CD4-positive, alpha-beta memory T cell (primary cell): ENCODE measurements at regions not wholly inside any gene's neighbourhood (a gene's known extent, or its start where the extent isn't known, plus 50 kb on each side); places are given as distances from the start of the nearest gene placed in this dataset.
A peak's percentile ranks its signal among the peaks of the same experiment; 100 is the strongest.
"Not testable (repeated sequence)": the region's sequence is repeated elsewhere in the genome, so short reads cannot be mapped to it uniquely, and the experiment has no call there.

ENCODE experiments used
- CTCF ChIA-PET: fragments of 350-600 bp; sonication (Branson Sonifier 250); formaldehyde crosslinking; loops from one replicate; lab custom pipeline; 2021; ENCODE audit warnings: inconsistent platforms; ENCODE audit not compliant: partially characterized antibody; lab: Charles Lee
- POLR2A ChIA-PET: fragments of 350-600 bp; sonication (Branson Sonifier 250); formaldehyde crosslinking; loops from one replicate; lab custom pipeline; 2021; ENCODE audit not compliant: partially characterized antibody; lab: Charles Lee
- DNase-seq, 5 donors: peaks; one replicate each; pipeline versions ENCODE4 v3.0.0 to v3.0.0-alpha.2; 2020 to 2022; ENCODE audit warnings: mixed read lengths in 1 of 5
- H3K27ac ChIP-seq: one replicate; pipeline ENCODE4 v1.7.0; 2013; ENCODE audit warnings: low read depth, low read length
- H3K27me3 ChIP-seq: 2 replicates; pipeline ENCODE4 v1.7.0; 2013; ENCODE audit warnings: mild to moderate bottlenecking, low read length, moderate library complexity; ENCODE audit not compliant: insufficient read depth
- H3K36me3 ChIP-seq: 2 replicates; pipeline ENCODE4 v1.7.0; 2013; ENCODE audit warnings: mild to moderate bottlenecking, low read length, moderate library complexity; ENCODE audit not compliant: insufficient read depth
- H3K4me1 ChIP-seq: 2 replicates; pipeline ENCODE4 v1.7.0; 2013; ENCODE audit warnings: mild to moderate bottlenecking, low read length, moderate library complexity; ENCODE audit not compliant: insufficient read depth
- H3K4me3 ChIP-seq, 2 donors: one replicate each; pipeline ENCODE4 v1.7.0; 2013; ENCODE audit warnings: low read length in 2 of 2, mild to moderate bottlenecking in 1 of 2
- H3K9me3 ChIP-seq, 2 donors: one replicate each; pipeline ENCODE4 v1.7.0; 2013; ENCODE audit warnings: low read length in 2 of 2, control low read depth in 1 of 2; ENCODE audit not compliant: control insufficient read depth in 1 of 2
- H3K27ac Mint-ChIP-seq, 7 donors: one replicate each; pipeline ENCODE4 v1.8.0; 2020 to 2021; ENCODE audit warnings: mixed read lengths in 7 of 7, mild to moderate bottlenecking in 6 of 7, inconsistent platforms in 3 of 7, moderate library complexity in 3 of 7
- H3K27me3 Mint-ChIP-seq, 2 donors: one replicate each; pipeline ENCODE4 v1.8.0; 2020 to 2021; ENCODE audit warnings: mixed read lengths in 2 of 2
- H3K36me3 Mint-ChIP-seq, 2 donors: one replicate each; pipeline ENCODE4 v1.8.0; 2020 to 2021; ENCODE audit warnings: mixed read lengths in 2 of 2, inconsistent platforms in 1 of 2, mild to moderate bottlenecking in 1 of 2
- H3K4me1 Mint-ChIP-seq, 4 donors: one replicate each; pipeline ENCODE4 v1.8.0; 2020 to 2021; ENCODE audit warnings: mixed read lengths in 4 of 4, mild to moderate bottlenecking in 1 of 4
- H3K4me3 Mint-ChIP-seq, 8 donors: one replicate each; pipeline ENCODE4 v1.8.0; 2020 to 2021; ENCODE audit warnings: mixed read lengths in 8 of 8, mild to moderate bottlenecking in 7 of 8, moderate library complexity in 6 of 8, inconsistent platforms in 3 of 8
- H3K9me3 Mint-ChIP-seq, 8 donors: one replicate each; pipeline ENCODE4 v1.8.0; 2020 to 2021; ENCODE audit warnings: mixed read lengths in 8 of 8, mild to moderate bottlenecking in 5 of 8, inconsistent platforms in 3 of 8, moderate library complexity in 1 of 8
- intact Hi-C: fragments of 100-400 bp; cut with micrococcal nuclease; formaldehyde crosslinking; loops from one replicate; pipeline ENCODE4 v1.15.1; 2023

GRCh38 chr1:148392505-148392904, 90.6 kb downstream of the PPIAL4G start:
- H3K4me1 Mint-ChIP-seq, result peaks cover 16 to 31% (median 22%) of the 10 kb centered on the region in 4 donors
- CTCF ChIA-PET, result interaction anchor here (1.3 kb wide), 1 partner anchor 17 kb away, joined by 3 read pairs; no protein-coding TSS in a partner anchor
- H3K4me3 ChIP-seq, H3K27me3 ChIP-seq, H3K36me3 ChIP-seq, H3K9me3 Mint-ChIP-seq, H3K27me3 Mint-ChIP-seq, H3K9me3 ChIP-seq, DNase-seq, H3K36me3 Mint-ChIP-seq, intact Hi-C loops, H3K27ac ChIP-seq: not testable (repeated sequence)
- H3K4me3 Mint-ChIP-seq, result peak overlapping the region in 1 of 8 donors; percentile 44
- peak overlapping the region in 1 of 7 donors; percentile 4 for H3K27ac Mint-ChIP-seq
- POLR2A ChIA-PET, result interaction anchor here (0.8 to 1.0 kb wide), 2 partner anchors 10 to 18 kb away, joined by 3 read pairs; no protein-coding TSS in a partner anchor
- peaks cover 23% of the 10 kb centered on the region for H3K4me1 ChIP-seq

GRCh38 chr1:148391323-148391722, 91.8 kb downstream of the PPIAL4G start:
- H3K27me3 ChIP-seq, H3K9me3 Mint-ChIP-seq, intact Hi-C loops, H3K36me3 Mint-ChIP-seq, H3K9me3 ChIP-seq, H3K36me3 ChIP-seq, POLR2A ChIA-PET, H3K27ac ChIP-seq, H3K4me3 ChIP-seq, DNase-seq, H3K27me3 Mint-ChIP-seq, H3K4me3 Mint-ChIP-seq: not testable (repeated sequence)
- Mint-ChIP-seq H3K4me1 (peaks cover 17 to 31% (median 21%) of the 10 kb centered on the region in 4 donors), H3K27ac (peak overlapping the region in 1 of 7 donors; percentile 62)
- peaks cover 17% of the 10 kb centered on the region for H3K4me1 ChIP-seq
- CTCF ChIA-PET, result interaction anchor here (1.1 kb wide), 1 partner anchor 11 kb away, joined by 3 read pairs; no protein-coding TSS in a partner anchor

- no peaks in the 10 kb centered on the region for H3K36me3 ChIP-seq
- ChIA-PET POLR2A (interaction anchor here (1.0 to 4.5 kb wide), 5 partner anchors 13 to 134 kb away, joined by 3 to 98 read pairs (median 6); no protein-coding TSS in a partner anchor), CTCF (interaction anchor here (1.1 to 1.4 kb wide), 2 partner anchors 16 to 17 kb away, joined by 4 to 8 read pairs; no protein-coding TSS in a partner anchor)
- Mint-ChIP-seq H3K9me3 (peaks cover 0 to 2% (median 0%) of the 10 kb centered on the region in 8 donors), H3K27me3 (no peaks in the 10 kb centered on the region), H3K27ac (peak overlapping the region; percentile 98 to 100 (median 100)), H3K4me3 (peak overlapping the region; percentile 92 to 99 (median 96)), H3K36me3 (peaks cover 0 to 4% of the 10 kb centered on the region in 2 donors), H3K4me1 (peaks cover 24 to 46% (median 30%) of the 10 kb centered on the region in 4 donors)
- peak overlapping the region; percentile 52 to 67 for H3K4me3 ChIP-seq
- no peaks in the 10 kb centered on the region for H3K9me3 ChIP-seq
- H3K27me3 ChIP-seq, result no peaks in the 10 kb centered on the region
- intact Hi-C loops, result loop anchor here (1.0 to 2.0 kb wide), 2 partner anchors 13 to 16 kb away; no protein-coding TSS in a partner anchor
- H3K4me1 ChIP-seq, result peaks cover 27% of the 10 kb centered on the region
- no peak for DNase-seq
- peak overlapping the region; percentile 80 for H3K27ac ChIP-seq
These were observed 94.1 kb downstream of the PPIAL4G start for GRCh38 chr1:148389027-148389339.

DNA sequence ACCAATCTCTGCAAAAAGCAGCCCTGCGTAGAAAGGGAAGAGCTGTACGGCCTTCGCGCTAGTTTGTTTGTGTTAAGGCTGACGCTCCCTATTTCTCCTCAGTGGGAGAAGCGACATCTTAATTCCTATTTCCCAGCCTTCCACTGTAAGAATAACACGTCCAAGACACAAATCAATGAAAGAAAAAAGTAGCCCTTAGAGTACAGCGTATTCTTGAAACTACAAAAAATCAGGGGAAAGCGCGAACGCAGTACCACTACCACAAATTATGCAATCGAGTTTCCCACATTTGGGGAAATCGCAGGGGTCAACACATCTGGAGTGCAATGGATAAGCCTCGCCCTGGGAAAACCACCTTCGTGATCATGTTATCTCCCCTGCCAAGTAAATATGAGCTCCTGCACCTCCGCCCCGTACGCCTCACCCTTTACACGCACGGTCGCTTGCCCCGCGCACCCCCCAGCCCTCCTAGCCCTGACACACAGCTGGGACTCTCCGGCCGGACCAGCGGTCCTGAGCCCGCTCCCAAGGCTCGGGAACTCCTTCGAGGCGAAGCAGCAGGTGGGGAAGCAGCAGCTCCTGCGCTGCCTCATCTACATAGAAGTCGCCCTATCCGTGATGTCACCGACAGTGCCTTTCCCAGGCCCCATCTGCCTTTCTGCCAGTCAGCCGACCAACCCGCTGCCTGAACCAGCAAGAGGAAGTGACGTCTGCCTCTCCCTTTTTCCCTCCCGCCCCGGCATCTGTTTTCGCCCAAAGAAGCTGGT, 94.7 kb downstream of the PPIAL4G start:
- intact Hi-C loops, result loop anchor here (1.0 to 2.0 kb wide), 2 partner anchors 14 to 16 kb away; no protein-coding TSS in a partner anchor
- peak overlapping the region; percentile 52 to 67 for H3K4me3 ChIP-seq

DNA sequence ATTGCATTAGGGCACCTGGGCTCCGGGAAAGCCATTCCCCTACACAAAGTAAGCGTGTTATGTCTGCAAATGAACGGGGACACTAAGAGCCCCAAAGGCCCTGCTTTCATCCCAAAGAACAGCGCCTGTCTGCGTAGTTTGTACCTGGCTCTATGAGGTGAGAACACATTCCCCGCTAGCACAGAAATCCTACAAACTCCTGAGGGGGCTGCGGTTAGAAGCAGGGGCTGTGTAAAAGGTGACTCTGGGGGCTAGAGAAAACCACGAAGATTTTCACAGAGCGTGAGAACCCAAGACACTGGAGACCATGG, 95.2 kb downstream of the PPIAL4G start:
- peaks cover 23 to 46% (median 31%) of the 10 kb centered on the region in 4 donors for H3K4me1 Mint-ChIP-seq
- H3K9me3 ChIP-seq, H3K27me3 Mint-ChIP-seq, H3K36me3 Mint-ChIP-seq, H3K9me3 Mint-ChIP-seq, H3K27me3 ChIP-seq, H3K36me3 ChIP-seq, DNase-seq: not testable (repeated sequence)
- ChIA-PET CTCF (interaction anchor here (1.4 kb wide), 1 partner anchor 16 kb away, joined by 8 read pairs; no protein-coding TSS in a partner anchor), POLR2A (interaction anchor here (0.8 to 4.5 kb wide), 6 partner anchors 13 to 135 kb away, joined by 3 to 98 read pairs (median 4); no protein-coding TSS in a partner anchor)
- H3K4me3 Mint-ChIP-seq, result peak overlapping the region; percentile 92 to 99 (median 96)
- peak overlapping the region; percentile 98 to 100 (median 100) for H3K27ac Mint-ChIP-seq
- Histone ChIP-seq H3K4me3 (peak overlapping the region in 1 of 2 donors; percentile 52), H3K27ac (peak overlapping the region; percentile 80), H3K4me1 (peaks cover 30% of the 10 kb centered on the region)
- intact Hi-C loops, result loop anchor here (2.0 kb wide), 1 partner anchor 15 kb away; no protein-coding TSS in a partner anchor

More for the DNA sequence above, 94.7 kb downstream of the PPIAL4G start:
- Mint-ChIP-seq H3K27me3 (no peaks in the 10 kb centered on the region), H3K27ac (peak overlapping the region; percentile 98 to 100 (median 100)), H3K4me1 (peaks cover 24 to 46% (median 30%) of the 10 kb centered on the region in 4 donors), H3K9me3 (peaks cover 0 to 2% (median 0%) of the 10 kb centered on the region in 8 donors), H3K36me3 (peaks cover 0 to 4% of the 10 kb centered on the region in 2 donors), H3K4me3 (peak overlapping the region; percentile 92 to 99 (median 96))
- CTCF ChIA-PET, result interaction anchor here (1.1 to 1.4 kb wide), 2 partner anchors 15 to 16 kb away, joined by 4 to 8 read pairs; no protein-coding TSS in a partner anchor
- no peaks in the 10 kb centered on the region for H3K36me3 ChIP-seq
- no peaks in the 10 kb centered on the region for H3K27me3 ChIP-seq
- DNase-seq, result peak; percentile 86 to 93 (median 87)
- no peaks in the 10 kb centered on the region for H3K9me3 ChIP-seq
- peak overlapping the region; percentile 80 for H3K27ac ChIP-seq
- POLR2A ChIA-PET, result interaction anchor here (0.8 to 4.5 kb wide), 6 partner anchors 14 to 135 kb away, joined by 3 to 98 read pairs (median 4); no protein-coding TSS in a partner anchor
- H3K4me1 ChIP-seq, result peaks cover 28% of the 10 kb centered on the region

GRCh38 chr1:148387122-148387948, 95.8 kb downstream of the PPIAL4G start:
- H3K4me1 Mint-ChIP-seq, result peaks cover 23 to 44% (median 31%) of the 10 kb centered on the region in 4 donors
- H3K27me3 Mint-ChIP-seq, H3K27me3 ChIP-seq, CTCF ChIA-PET, DNase-seq, H3K4me3 ChIP-seq, intact Hi-C loops, H3K36me3 Mint-ChIP-seq, H3K9me3 ChIP-seq, H3K36me3 ChIP-seq, H3K9me3 Mint-ChIP-seq: not testable (repeated sequence)
- H3K27ac Mint-ChIP-seq, result peak overlapping the region; percentile 98 to 100 (median 100)
- H3K4me3 Mint-ChIP-seq, result peak overlapping the region; percentile 2 to 98 (median 78)
- Histone ChIP-seq H3K27ac (peak overlapping the region; percentile 80), H3K4me1 (peaks cover 30% of the 10 kb centered on the region)
- POLR2A ChIA-PET, result interaction anchor here (4.5 kb wide), 1 partner anchor 13 kb away, joined by 98 read pairs; no protein-coding TSS in a partner anchor
